ENCODE measurements at regions not wholly inside any gene's neighbourhood (a gene's known extent, or its start where the extent isn't known, plus 50 kb on each side); places are given as distances from the start of the nearest gene placed in this dataset.

- TF ChIP-seq GATA2 (IDR thresholded peaks at IDR 0.05; ENCODE audit: low read depth, low read length) (no peak), GATA3 (IDR thresholded peaks at IDR 0.05; ENCODE audit: low read depth, low read length) (no peak)
Observed at GRCh38 chr13:87893186-87893585, 222.0 kb downstream of the SLITRK5 start.

All from SH-SY5Y (cell line).